ENCODE measurements at regions not wholly inside any gene's neighbourhood (a gene's known extent, or its start where the extent isn't known, plus 50 kb on each side); places are given as distances from the start of the nearest gene placed in this dataset.

DNA sequence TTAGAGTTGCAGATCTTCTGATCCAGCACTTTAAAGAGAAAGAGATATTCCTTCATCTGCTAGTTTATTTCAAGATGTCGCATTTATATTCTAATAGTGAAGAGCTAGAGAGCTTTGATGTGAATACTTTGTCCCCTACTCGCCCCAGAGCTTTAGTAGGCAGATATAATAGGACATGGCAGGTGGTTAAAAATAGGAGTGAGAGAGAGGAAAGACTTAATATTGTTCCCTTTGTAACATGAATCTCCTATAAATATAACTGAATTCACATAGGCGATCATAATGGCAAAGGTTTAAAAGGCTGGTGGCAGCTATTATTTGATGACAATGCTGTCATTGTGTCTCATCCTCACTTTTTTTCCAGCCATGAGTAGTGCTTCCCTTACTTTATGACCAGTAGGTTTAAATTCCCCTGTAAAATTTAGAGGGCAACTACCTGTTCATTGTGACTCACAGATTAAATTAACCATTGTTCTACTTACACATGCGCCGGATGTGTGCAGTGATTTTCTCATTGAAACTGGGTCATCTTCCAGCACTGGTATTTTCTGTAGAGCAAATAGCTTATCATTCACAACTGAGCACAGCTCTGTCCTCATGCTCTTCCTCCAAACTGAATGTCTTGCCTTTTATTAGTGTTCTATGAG is 906.7 kb upstream of the CELF2 start:
- no peaks in the 10 kb centered on the region for H3K4me1 ChIP-seq (ENCODE audit: low read depth)
- H3K27ac ChIP-seq = no peak overlapping the region
- H3K27me3 ChIP-seq = no peaks in the 10 kb centered on the region
- DNase-seq (ENCODE audit: low read depth in 1 of 2, low spot score in 1 of 2) = no peak
- TF ChIP-seq, protein P1, sequence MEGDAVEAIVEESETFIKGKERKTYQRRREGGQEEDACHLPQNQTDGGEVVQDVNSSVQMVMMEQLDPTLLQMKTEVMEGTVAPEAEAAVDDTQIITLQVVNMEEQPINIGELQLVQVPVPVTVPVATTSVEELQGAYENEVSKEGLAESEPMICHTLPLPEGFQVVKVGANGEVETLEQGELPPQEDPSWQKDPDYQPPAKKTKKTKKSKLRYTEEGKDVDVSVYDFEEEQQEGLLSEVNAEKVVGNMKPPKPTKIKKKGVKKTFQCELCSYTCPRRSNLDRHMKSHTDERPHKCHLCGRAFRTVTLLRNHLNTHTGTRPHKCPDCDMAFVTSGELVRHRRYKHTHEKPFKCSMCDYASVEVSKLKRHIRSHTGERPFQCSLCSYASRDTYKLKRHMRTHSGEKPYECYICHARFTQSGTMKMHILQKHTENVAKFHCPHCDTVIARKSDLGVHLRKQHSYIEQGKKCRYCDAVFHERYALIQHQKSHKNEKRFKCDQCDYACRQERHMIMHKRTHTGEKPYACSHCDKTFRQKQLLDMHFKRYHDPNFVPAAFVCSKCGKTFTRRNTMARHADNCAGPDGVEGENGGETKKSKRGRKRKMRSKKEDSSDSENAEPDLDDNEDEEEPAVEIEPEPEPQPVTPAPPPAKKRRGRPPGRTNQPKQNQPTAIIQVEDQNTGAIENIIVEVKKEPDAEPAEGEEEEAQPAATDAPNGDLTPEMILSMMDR (IDR thresholded peaks at IDR 0.05; ENCODE audit: low read depth, low read length) = no peak
- no peaks in the 10 kb centered on the region for H3K36me3 ChIP-seq
- H3K9me3 ChIP-seq (ENCODE audit: low read depth) = no peaks in the 10 kb centered on the region
- no peak overlapping the region for H3K4me3 ChIP-seq

DNA sequence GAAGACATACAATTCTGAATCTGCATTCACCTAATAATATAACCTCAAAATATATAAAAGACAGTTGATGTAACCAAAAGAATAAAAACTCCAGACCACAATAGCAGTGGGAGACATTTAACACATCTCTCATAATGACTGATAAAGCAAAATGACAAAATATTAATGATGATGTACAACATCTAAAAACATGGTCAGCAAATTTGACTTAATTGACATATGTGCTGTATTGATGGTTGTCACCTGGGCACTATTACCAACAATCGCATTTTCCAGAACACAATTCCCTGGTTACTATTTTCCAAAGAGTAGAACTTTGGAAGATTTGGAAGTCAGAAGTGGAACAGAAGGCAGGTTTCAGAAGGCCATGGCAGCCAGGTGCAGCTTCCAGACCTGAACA is 899.5 kb upstream of the CELF2 start:
- Histone ChIP-seq H3K4me3 (no peak overlapping the region), H3K27ac (no peak overlapping the region), H3K4me1 (ENCODE audit: low read depth) (peaks cover 7% of the 10 kb centered on the region), H3K27me3 (no peaks in the 10 kb centered on the region), H3K9me3 (ENCODE audit: low read depth) (no peaks in the 10 kb centered on the region), H3K36me3 (no peaks in the 10 kb centered on the region)
- DNase-seq (ENCODE audit: low read depth in 1 of 2, low spot score in 1 of 2) = no peak
- TF ChIP-seq, protein P1 (IDR thresholded peaks at IDR 0.05; ENCODE audit: low read depth, low read length) = no peak

DNA sequence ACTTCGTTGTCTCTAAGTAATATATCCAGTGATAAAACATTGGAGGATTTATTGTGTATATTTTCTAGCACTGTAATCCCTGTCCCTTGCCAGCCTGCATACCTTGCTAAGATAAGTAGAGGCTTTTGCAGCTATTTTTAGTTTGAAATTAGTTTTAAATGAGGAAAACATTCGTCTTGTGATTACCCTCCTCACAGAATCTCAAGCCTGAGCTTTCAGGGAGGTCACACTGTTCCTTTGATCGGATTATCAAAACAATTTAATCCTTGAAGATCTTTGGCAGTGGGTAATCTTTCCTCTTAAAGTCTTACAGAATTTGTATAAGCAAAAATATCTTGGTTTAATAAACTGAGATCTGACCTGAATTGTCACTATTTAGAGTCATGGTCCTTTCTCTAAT is 897.0 kb upstream of the CELF2 start:
- no peak overlapping the region for H3K27ac ChIP-seq
- peak in 1 of 2 donors; percentile 3 for DNase-seq (ENCODE audit: low read depth in 1 of 2, low spot score in 1 of 2)
- H3K9me3 ChIP-seq (ENCODE audit: low read depth) = no peaks in the 10 kb centered on the region
- no peak overlapping the region for H3K4me3 ChIP-seq
- H3K36me3 ChIP-seq = no peaks in the 10 kb centered on the region
- peaks cover 7% of the 10 kb centered on the region for H3K4me1 ChIP-seq (ENCODE audit: low read depth)
- TF ChIP-seq, protein P1 (IDR thresholded peaks at IDR 0.05; ENCODE audit: low read depth, low read length) = no peak
- H3K27me3 ChIP-seq = no peaks in the 10 kb centered on the region

DNA sequence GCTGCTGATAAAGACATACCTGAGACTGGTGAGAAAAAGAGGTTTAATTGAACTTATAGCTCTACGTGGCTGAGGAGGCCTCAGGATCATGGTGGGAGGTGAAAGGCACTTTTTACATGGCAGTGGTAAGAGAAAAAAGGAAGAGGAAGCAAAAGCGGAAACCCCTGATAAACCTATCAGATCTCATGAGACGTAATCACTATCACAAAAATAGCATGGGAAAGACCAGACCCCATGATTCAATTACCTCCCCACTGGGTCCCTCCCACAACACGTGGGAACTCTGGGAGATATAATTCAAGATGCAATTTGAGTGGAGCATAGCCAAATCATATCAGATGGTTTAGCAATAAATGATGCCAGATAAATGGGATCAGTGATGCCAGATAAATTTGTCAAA is 892.0 kb upstream of the CELF2 start:
- Histone ChIP-seq H3K36me3 (no peaks in the 10 kb centered on the region), H3K4me3 (no peak overlapping the region), H3K27ac (no peak overlapping the region), H3K9me3 (ENCODE audit: low read depth) (no peaks in the 10 kb centered on the region), H3K27me3 (no peaks in the 10 kb centered on the region), H3K4me1 (ENCODE audit: low read depth) (peaks cover 4% of the 10 kb centered on the region)
- DNase-seq (ENCODE audit: low read depth in 1 of 2, low spot score in 1 of 2) = peak in 1 of 2 donors; percentile 3
- TF ChIP-seq, protein P1 (IDR thresholded peaks at IDR 0.05; ENCODE audit: low read depth, low read length) = no peak

DNA sequence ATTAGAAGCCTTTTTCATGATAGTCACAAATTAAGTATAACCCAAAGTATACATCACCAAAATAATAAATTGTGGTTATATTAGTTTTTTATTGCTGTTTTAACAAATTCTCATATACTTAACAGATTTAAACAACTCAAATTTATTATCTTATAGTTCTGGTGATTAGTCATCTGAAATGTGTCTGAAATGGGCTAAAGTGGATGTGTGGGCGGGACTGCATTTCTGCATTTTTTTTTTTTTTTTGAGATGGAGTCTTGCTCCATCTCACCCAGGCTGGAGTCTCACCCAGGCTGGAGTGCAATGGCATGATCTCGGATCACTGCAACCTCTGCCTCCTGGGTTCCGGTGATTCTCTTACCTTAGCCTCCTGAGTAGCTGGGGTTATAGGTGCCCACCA is 891.5 kb upstream of the CELF2 start:
- H3K9me3 ChIP-seq (ENCODE audit: low read depth) = no peaks in the 10 kb centered on the region
- no peaks in the 10 kb centered on the region for H3K4me1 ChIP-seq (ENCODE audit: low read depth)
- no peak overlapping the region for H3K27ac ChIP-seq
- peak in 1 of 2 donors; percentile 57 for DNase-seq (ENCODE audit: low read depth in 1 of 2, low spot score in 1 of 2)
- H3K27me3 ChIP-seq = no peaks in the 10 kb centered on the region
- H3K36me3 ChIP-seq = no peaks in the 10 kb centered on the region
- no peak overlapping the region for H3K4me3 ChIP-seq
- TF ChIP-seq, protein P1 (IDR thresholded peaks at IDR 0.05; ENCODE audit: low read depth, low read length) = no peak
